Smooth muscle cell (in vitro differentiated cells): ENCODE measurements at regions not wholly inside any gene's neighbourhood (a gene's known extent, or its start where the extent isn't known, plus 50 kb on each side); places are given as distances from the start of the nearest gene placed in this dataset.

Experiments
- DNase-seq: peaks from one replicate; lab custom pipeline; 2025; ENCODE audit not compliant: unreplicated experiment; lab: John Stamatoyannopoulos, UW
- H2AFZ ChIP-seq: fragments of 200-600 bp; sonication (generic); 2 replicates; pipeline ENCODE4 v1.6.0; 2016; ENCODE audit warnings: antibody characterized with exemption, low read depth, mild to moderate bottlenecking
- H3F3A ChIP-seq: fragments of 200-600 bp; sonication (generic); 2 replicates; pipeline ENCODE4 v1.6.0; 2017; ENCODE audit warnings: antibody characterized with exemption, low read depth
- H3K27ac ChIP-seq: fragments of 200-600 bp; sonication (generic); 2 replicates; pipeline ENCODE4 v1.5.1; 2016; ENCODE audit warnings: low read depth, mild to moderate bottlenecking
- H3K27me3 ChIP-seq: fragments of 200-600 bp; sonication (generic); 2 replicates; pipeline ENCODE4 v1.6.1; 2016; ENCODE audit warnings: low read depth, mild to moderate bottlenecking
- H3K36me3 ChIP-seq: fragments of 200-600 bp; sonication (generic); 2 replicates; pipeline ENCODE4 v1.5.1; 2016; ENCODE audit warnings: low read depth
- H3K4me1 ChIP-seq: fragments of 200-600 bp; sonication (generic); 2 replicates; pipeline ENCODE4 v1.5.1; 2016; ENCODE audit warnings: low read depth
- H3K4me2 ChIP-seq: fragments of 200-600 bp; sonication (generic); 2 replicates; pipeline ENCODE4 v1.6.0; 2016; ENCODE audit warnings: mild to moderate bottlenecking
- H3K4me3 ChIP-seq: fragments of 200-600 bp; sonication (generic); 2 replicates; pipeline ENCODE4 v1.5.1; 2016; ENCODE audit warnings: mild to moderate bottlenecking
- H3K79me2 ChIP-seq: fragments of 200-600 bp; sonication (generic); 2 replicates; pipeline ENCODE4 v1.6.0; 2016; ENCODE audit warnings: low read depth, mild to moderate bottlenecking
- H3K9ac ChIP-seq: fragments of 200-600 bp; sonication (generic); 2 replicates; pipeline ENCODE4 v1.6.0; 2016; ENCODE audit warnings: low read depth
- H3K9me3 ChIP-seq: fragments of 200-600 bp; sonication (generic); replicated peaks from 2 replicates; pipeline ENCODE4 v1.5.1; 2016; ENCODE audit warnings: low read depth
- H4K20me1 ChIP-seq: fragments of 200-600 bp; sonication (generic); 2 replicates; pipeline ENCODE4 v1.6.0; 2016; ENCODE audit warnings: low read depth
- CTCF ChIP-seq: fragments of 200-600 bp; sonication (generic); IDR thresholded peaks from 2 replicates; pipeline ENCODE4 v1.5.1; 2017; ENCODE audit warnings: borderline replicate concordance, mild to moderate bottlenecking, antibody characterized with exemption; ENCODE audit not compliant: insufficient read depth, poor library complexity, severe bottlenecking
- WGBS: methylation state at CpG from one replicate; pipeline ENCODE4 v1.1.7; 2016; ENCODE audit warnings: low lambda C conversion rate; 5-methylcytosine and 5-hydroxymethylcytosine counted together

- Histone ChIP-seq H3K4me1 (peaks cover 8% of the 10 kb centered on the region), H3K4me2 (no peak overlapping the region), H3K27me3 (no peaks in the 10 kb centered on the region), H3F3A (no peaks in the 10 kb centered on the region), H3K27ac (no peak overlapping the region), H3K4me3 (no peak overlapping the region), H3K9ac (no peak overlapping the region), H3K9me3 (peaks cover 5% of the 10 kb centered on the region), H3K79me2 (no peaks in the 10 kb centered on the region), H2AFZ (no peak overlapping the region), H3K36me3 (no peaks in the 10 kb centered on the region), H4K20me1 (no peaks in the 10 kb centered on the region)
- no peak for TF ChIP-seq CTCF
- 79% methylated on average over 11 of the region's 11 CpGs for WGBS
- DNase-seq: no peak
These were observed 81.1 kb upstream of the RFLNA start for GRCh38 chr12:124213666-124214347.

GRCh38 chr12:124214574-124214973 lies 80.3 kb upstream of the RFLNA start:
- Histone ChIP-seq H3K4me1 (peaks cover 8% of the 10 kb centered on the region), H3K9me3 (peaks cover 5% of the 10 kb centered on the region), H3K27ac (no peak overlapping the region), H3K79me2 (no peaks in the 10 kb centered on the region), H4K20me1 (no peaks in the 10 kb centered on the region), H3K4me2 (no peak overlapping the region), H3F3A (no peaks in the 10 kb centered on the region), H3K36me3 (no peaks in the 10 kb centered on the region), H3K4me3 (no peak overlapping the region), H3K9ac (no peak overlapping the region), H2AFZ (no peak overlapping the region), H3K27me3 (no peaks in the 10 kb centered on the region)
- 94% methylated on average over 3 of the region's 3 CpGs for WGBS
- TF ChIP-seq CTCF: no peak
- DNase-seq: no peak

DNA sequence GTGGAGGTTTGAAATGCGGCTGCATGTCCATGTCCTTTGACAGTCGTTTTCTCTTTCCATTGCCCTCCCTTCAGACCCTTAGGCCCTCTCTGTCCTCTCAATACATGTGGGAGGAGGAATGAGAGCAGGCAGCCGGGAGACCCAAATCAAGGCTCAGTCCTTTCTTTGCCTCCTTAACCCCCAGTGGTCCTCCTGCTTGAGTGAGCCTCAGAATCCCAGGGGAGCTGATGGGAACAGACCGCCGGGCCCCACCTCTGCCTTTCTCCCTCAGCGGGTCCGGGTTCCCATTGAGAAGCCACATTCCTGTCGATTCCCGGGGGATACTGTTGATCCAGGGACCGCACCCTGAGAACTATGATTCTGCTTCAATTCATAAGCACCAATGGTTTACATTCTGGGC lies 77.9 kb upstream of the RFLNA start:
- Histone ChIP-seq H3K27me3 (no peaks in the 10 kb centered on the region), H3F3A (no peaks in the 10 kb centered on the region), H3K79me2 (no peaks in the 10 kb centered on the region), H3K9me3 (peaks cover 5% of the 10 kb centered on the region), H3K4me3 (no peak overlapping the region), H2AFZ (no peak overlapping the region), H3K9ac (no peak overlapping the region), H3K27ac (no peak overlapping the region), H3K4me1 (peaks cover 8% of the 10 kb centered on the region), H3K4me2 (no peak overlapping the region), H3K36me3 (no peaks in the 10 kb centered on the region), H4K20me1 (no peaks in the 10 kb centered on the region)
- DNase-seq: no peak
- 93% methylated on average over 10 of the region's 10 CpGs for WGBS
- no peak for TF ChIP-seq CTCF
